ENCODE measurements at regions not wholly inside any gene's neighbourhood (a gene's known extent, or its start where the extent isn't known, plus 50 kb on each side); places are given as distances from the start of the nearest gene placed in this dataset.
"Not testable (repeated sequence)": the region's sequence is repeated elsewhere in the genome, so short reads cannot be mapped to it uniquely, and the experiment has no call there.

- H3K27ac Mint-ChIP-seq: no peak overlapping the region
- no peaks in the 10 kb centered on the region for H3K9me3 Mint-ChIP-seq
- no peaks in the 10 kb centered on the region for H3K4me1 Mint-ChIP-seq
- H3K36me3 Mint-ChIP-seq: no peaks in the 10 kb centered on the region
- DNase-seq: no peak
- H3K27me3 Mint-ChIP-seq: no peaks in the 10 kb centered on the region
- H3K4me3 Mint-ChIP-seq: no peak overlapping the region
Measured at GRCh38 chr18:65255417-65255816, 495.4 kb upstream of the CDH7 start.

- no peak for DNase-seq
- Mint-ChIP-seq H3K4me3 (no peak overlapping the region), H3K36me3 (no peaks in the 10 kb centered on the region), H3K27me3 (no peaks in the 10 kb centered on the region), H3K9me3 (peaks cover 3% of the 10 kb centered on the region), H3K27ac (no peak overlapping the region), H3K4me1 (no peaks in the 10 kb centered on the region)
Measured at GRCh38 chr18:65239787-65240186, 511.0 kb upstream of the CDH7 start.

GRCh38 chr18:65235966-65236624 lies 514.7 kb upstream of the CDH7 start:
- H3K4me1 Mint-ChIP-seq: no peaks in the 10 kb centered on the region

GRCh38 chr18:65230311-65230710 lies 520.5 kb upstream of the CDH7 start:
- H3K4me1 Mint-ChIP-seq: no peaks in the 10 kb centered on the region
- H3K27ac Mint-ChIP-seq: no peak overlapping the region
- no peak overlapping the region for H3K4me3 Mint-ChIP-seq
- no peak for DNase-seq
- H3K27me3 Mint-ChIP-seq: no peaks in the 10 kb centered on the region
- H3K36me3 Mint-ChIP-seq: no peaks in the 10 kb centered on the region
- H3K9me3 Mint-ChIP-seq: no peaks in the 10 kb centered on the region

More at GRCh38 chr18:65235966-65236624, 514.7 kb upstream of the CDH7 start:
- DNase-seq: no peak
- Mint-ChIP-seq H3K9me3 (peaks cover 3% of the 10 kb centered on the region), H3K27me3 (no peaks in the 10 kb centered on the region), H3K27ac (no peak overlapping the region), H3K4me3 (no peak overlapping the region), H3K36me3 (no peaks in the 10 kb centered on the region)

- Mint-ChIP-seq H3K4me1 (no peaks in the 10 kb centered on the region), H3K36me3 (no peaks in the 10 kb centered on the region)
Measured at GRCh38 chr18:65227970-65228369, 522.8 kb upstream of the CDH7 start.

GRCh38 chr18:65221736-65222135 lies 529.1 kb upstream of the CDH7 start:
- no peak overlapping the region for H3K27ac Mint-ChIP-seq
- DNase-seq: no peak
- no peaks in the 10 kb centered on the region for H3K4me1 Mint-ChIP-seq
- H3K27me3 Mint-ChIP-seq: no peaks in the 10 kb centered on the region
- no peak overlapping the region for H3K4me3 Mint-ChIP-seq
- no peaks in the 10 kb centered on the region for H3K9me3 Mint-ChIP-seq
- no peaks in the 10 kb centered on the region for H3K36me3 Mint-ChIP-seq

More at GRCh38 chr18:65227970-65228369, 522.8 kb upstream of the CDH7 start:
- H3K4me3 Mint-ChIP-seq: no peak overlapping the region
- no peaks in the 10 kb centered on the region for H3K9me3 Mint-ChIP-seq
- DNase-seq: no peak
- no peak overlapping the region for H3K27ac Mint-ChIP-seq
- no peaks in the 10 kb centered on the region for H3K27me3 Mint-ChIP-seq

GRCh38 chr18:65221115-65221514 lies 529.7 kb upstream of the CDH7 start:
- Mint-ChIP-seq H3K27ac (no peak overlapping the region), H3K27me3 (no peaks in the 10 kb centered on the region), H3K4me1 (no peaks in the 10 kb centered on the region), H3K9me3 (no peaks in the 10 kb centered on the region), H3K36me3 (no peaks in the 10 kb centered on the region), H3K4me3 (no peak overlapping the region)
- no peak for DNase-seq

- Mint-ChIP-seq H3K4me3 (no peak overlapping the region), H3K4me1 (no peaks in the 10 kb centered on the region), H3K9me3 (no peaks in the 10 kb centered on the region), H3K27ac (no peak overlapping the region), H3K27me3 (no peaks in the 10 kb centered on the region), H3K36me3 (no peaks in the 10 kb centered on the region)
- DNase-seq: no peak
Measured at GRCh38 chr18:65215865-65216466, 534.8 kb upstream of the CDH7 start.

- H3K9me3 Mint-ChIP-seq: no peaks in the 10 kb centered on the region
- no peaks in the 10 kb centered on the region for H3K36me3 Mint-ChIP-seq
- DNase-seq: no peak
- H3K4me3 Mint-ChIP-seq: no peak overlapping the region
- no peak overlapping the region for H3K27ac Mint-ChIP-seq
- no peaks in the 10 kb centered on the region for H3K4me1 Mint-ChIP-seq
- no peaks in the 10 kb centered on the region for H3K27me3 Mint-ChIP-seq
Measured at GRCh38 chr18:65214456-65214855, 536.4 kb upstream of the CDH7 start.

- no peak for DNase-seq
- Mint-ChIP-seq H3K4me3 (no peak overlapping the region), H3K36me3 (no peaks in the 10 kb centered on the region), H3K9me3 (no peaks in the 10 kb centered on the region), H3K27ac (no peak overlapping the region), H3K4me1 (no peaks in the 10 kb centered on the region), H3K27me3 (no peaks in the 10 kb centered on the region)
Measured at GRCh38 chr18:65206551-65207260, 544.1 kb upstream of the CDH7 start.

GRCh38 chr18:65202091-65202490 lies 548.7 kb upstream of the CDH7 start:
- DNase-seq: no peak
- Mint-ChIP-seq H3K27ac (no peak overlapping the region), H3K36me3 (no peaks in the 10 kb centered on the region), H3K27me3 (no peaks in the 10 kb centered on the region), H3K4me3 (no peak overlapping the region), H3K9me3 (no peaks in the 10 kb centered on the region), H3K4me1 (no peaks in the 10 kb centered on the region)

GRCh38 chr18:65175681-65176080 lies 575.1 kb upstream of the CDH7 start:
- Mint-ChIP-seq H3K27me3 (no peaks in the 10 kb centered on the region), H3K4me3 (no peak overlapping the region), H3K27ac (no peak overlapping the region), H3K36me3 (no peaks in the 10 kb centered on the region), H3K9me3 (peaks cover 5% of the 10 kb centered on the region), H3K4me1 (no peaks in the 10 kb centered on the region)
- DNase-seq: no peak

- H3K36me3 Mint-ChIP-seq, H3K4me3 Mint-ChIP-seq, H3K9me3 Mint-ChIP-seq, DNase-seq, H3K4me1 Mint-ChIP-seq, H3K27ac Mint-ChIP-seq, H3K27me3 Mint-ChIP-seq: not testable (repeated sequence)
Measured at GRCh38 chr18:65162086-65162485, 588.7 kb upstream of the CDH7 start.

- peaks cover 5% of the 10 kb centered on the region for H3K9me3 Mint-ChIP-seq
- DNase-seq: no peak
- H3K4me1 Mint-ChIP-seq: no peaks in the 10 kb centered on the region
- H3K27ac Mint-ChIP-seq: no peak overlapping the region
- H3K27me3 Mint-ChIP-seq: no peaks in the 10 kb centered on the region
- no peaks in the 10 kb centered on the region for H3K36me3 Mint-ChIP-seq
- H3K4me3 Mint-ChIP-seq: no peak overlapping the region
Measured at GRCh38 chr18:65146482-65147021, 604.3 kb upstream of the CDH7 start.

GRCh38 chr18:65145312-65145711 lies 605.5 kb upstream of the CDH7 start:
- no peaks in the 10 kb centered on the region for H3K36me3 Mint-ChIP-seq
- no peak for DNase-seq
- no peaks in the 10 kb centered on the region for H3K4me1 Mint-ChIP-seq
- H3K4me3 Mint-ChIP-seq: no peak overlapping the region
- H3K27ac Mint-ChIP-seq: no peak overlapping the region
- no peaks in the 10 kb centered on the region for H3K27me3 Mint-ChIP-seq
- H3K9me3 Mint-ChIP-seq: peaks cover 5% of the 10 kb centered on the region
